ENCODE measurements at regions not wholly inside any gene's neighbourhood (a gene's known extent, or its start where the extent isn't known, plus 50 kb on each side); places are given as distances from the start of the nearest gene placed in this dataset.
"Not testable (repeated sequence)": the region's sequence is repeated elsewhere in the genome, so short reads cannot be mapped to it uniquely, and the experiment has no call there.

GRCh38 chr5:72601861-72602260 lies 94.7 kb upstream of the ZNF366 start:
- DNase-seq: no peak
- no peaks in the 10 kb centered on the region for H3K9me3 Mint-ChIP-seq
- H3K27me3 Mint-ChIP-seq: peaks cover 2% of the 10 kb centered on the region
- CTCF ChIA-PET: interaction anchor here (2.4 kb wide), 1 partner anchor 9 kb away, joined by 5 read pairs; no protein-coding TSS in a partner anchor
- POLR2A ChIA-PET: no interaction called here
- peaks cover 2% of the 10 kb centered on the region for H3K4me1 Mint-ChIP-seq
- H3K4me3 Mint-ChIP-seq: no peak overlapping the region
- no peak overlapping the region for H3K27ac Mint-ChIP-seq
- H3K36me3 Mint-ChIP-seq (ENCODE audit: low read depth): no peaks in the 10 kb centered on the region

DNA sequence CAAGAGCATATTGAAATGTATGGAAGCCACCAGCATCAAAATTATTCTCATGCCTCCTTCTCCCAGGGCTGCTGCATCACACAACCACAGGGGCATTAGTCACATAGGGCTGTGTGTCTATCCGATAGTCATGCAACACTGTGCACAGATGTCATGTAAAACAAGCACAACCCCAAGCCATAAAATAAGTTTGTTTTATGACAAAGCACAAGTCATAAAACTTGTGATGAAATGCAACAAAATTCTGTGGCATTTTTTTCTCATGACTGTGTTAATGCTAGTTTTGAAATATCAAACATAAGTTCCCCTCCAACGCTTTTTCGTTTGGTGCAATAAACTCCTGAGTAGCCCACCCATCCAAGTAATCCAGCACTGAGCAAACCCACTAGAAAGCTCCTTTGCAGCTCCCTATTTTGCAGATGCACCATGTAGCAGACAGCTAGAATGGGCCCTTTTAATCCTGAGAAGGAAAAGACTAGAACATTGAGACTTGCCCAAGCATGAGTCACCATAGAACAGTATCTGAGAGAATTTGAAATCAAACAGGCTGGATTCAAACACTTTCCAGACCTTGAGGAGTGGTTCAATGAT lies 93.3 kb upstream of the ZNF366 start:
- Mint-ChIP-seq H3K4me1 (peaks cover 2% of the 10 kb centered on the region), H3K27ac (no peak overlapping the region), H3K9me3 (no peaks in the 10 kb centered on the region), H3K36me3 (ENCODE audit: low read depth) (no peaks in the 10 kb centered on the region), H3K4me3 (no peak overlapping the region), H3K27me3 (no peaks in the 10 kb centered on the region)
- ChIA-PET CTCF (no interaction called here), POLR2A (no interaction called here)
- DNase-seq: no peak

- DNase-seq: no peak
- Mint-ChIP-seq H3K27me3 (no peaks in the 10 kb centered on the region), H3K27ac (no peak overlapping the region), H3K9me3 (no peaks in the 10 kb centered on the region), H3K4me1 (peaks cover 2% of the 10 kb centered on the region), H3K4me3 (no peak overlapping the region), H3K36me3 (ENCODE audit: low read depth) (no peaks in the 10 kb centered on the region)
- ChIA-PET POLR2A (no interaction called here), CTCF (no interaction called here)
Measured at GRCh38 chr5:72599519-72600370, 92.5 kb upstream of the ZNF366 start.

DNA sequence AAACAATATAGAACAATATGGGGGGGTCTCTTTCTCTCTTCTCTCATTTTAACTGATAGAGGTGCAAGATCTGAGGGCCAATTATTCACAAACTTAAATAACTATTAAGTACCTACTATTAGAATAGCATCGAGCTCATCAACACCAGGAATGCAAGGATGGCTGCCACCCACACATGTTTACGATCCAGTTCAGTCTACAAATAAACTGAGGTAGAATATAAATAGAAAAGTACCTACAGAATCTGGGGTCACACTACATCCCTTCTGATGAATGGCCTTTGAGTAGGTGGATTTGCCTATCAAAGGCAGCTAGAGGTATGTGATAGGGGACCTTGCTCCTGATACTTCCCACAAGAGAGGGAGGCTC lies 91.8 kb upstream of the ZNF366 start:
- H3K27ac Mint-ChIP-seq: no peak overlapping the region
- H3K27me3 Mint-ChIP-seq: no peaks in the 10 kb centered on the region
- peaks cover 2% of the 10 kb centered on the region for H3K4me1 Mint-ChIP-seq
- no peak overlapping the region for H3K4me3 Mint-ChIP-seq
- DNase-seq: no peak
- CTCF ChIA-PET: no interaction called here
- no peaks in the 10 kb centered on the region for H3K9me3 Mint-ChIP-seq
- POLR2A ChIA-PET: no interaction called here
- no peaks in the 10 kb centered on the region for H3K36me3 Mint-ChIP-seq (ENCODE audit: low read depth)

- ChIA-PET POLR2A (no interaction called here), CTCF (no interaction called here)
- no peak for DNase-seq
- Mint-ChIP-seq H3K4me3 (no peak overlapping the region), H3K27ac (no peak overlapping the region), H3K9me3 (no peaks in the 10 kb centered on the region), H3K4me1 (peaks cover 2% of the 10 kb centered on the region), H3K36me3 (ENCODE audit: low read depth) (no peaks in the 10 kb centered on the region), H3K27me3 (no peaks in the 10 kb centered on the region)
Measured at GRCh38 chr5:72598401-72599064, 91.3 kb upstream of the ZNF366 start.

DNA sequence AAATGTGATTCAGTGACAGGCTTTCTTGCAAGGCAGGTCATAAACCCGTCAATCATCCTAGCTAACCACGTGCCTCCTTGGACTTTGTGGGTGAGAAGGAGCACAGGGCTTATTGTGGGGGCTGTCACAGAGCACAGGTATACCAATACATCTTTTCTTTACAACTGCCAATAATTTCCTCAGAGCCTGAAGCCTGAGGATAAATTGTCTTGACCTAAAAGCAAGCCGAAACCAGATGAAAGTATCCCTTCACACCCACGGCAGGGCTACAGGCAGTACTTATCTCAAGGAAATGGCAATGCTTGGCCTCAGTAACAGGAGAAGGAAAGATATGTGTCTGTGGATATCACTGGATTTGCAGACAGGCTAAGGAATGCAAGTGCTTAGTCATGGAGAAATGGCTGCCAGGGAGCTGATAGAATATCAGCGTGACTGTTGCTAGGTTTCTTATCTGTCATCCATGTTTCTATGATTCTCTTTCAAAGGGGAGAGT lies 90.3 kb upstream of the ZNF366 start:
- H3K4me3 Mint-ChIP-seq: no peak overlapping the region
- peaks cover 2% of the 10 kb centered on the region for H3K4me1 Mint-ChIP-seq
- ChIA-PET POLR2A (no interaction called here), CTCF (no interaction called here)
- H3K36me3 Mint-ChIP-seq (ENCODE audit: low read depth): no peaks in the 10 kb centered on the region
- no peaks in the 10 kb centered on the region for H3K9me3 Mint-ChIP-seq
- no peak for DNase-seq
- H3K27ac Mint-ChIP-seq: no peak overlapping the region
- no peaks in the 10 kb centered on the region for H3K27me3 Mint-ChIP-seq

GRCh38 chr5:72596956-72597355 lies 89.7 kb upstream of the ZNF366 start:
- DNase-seq: no peak
- no peak overlapping the region for H3K4me3 Mint-ChIP-seq
- ChIA-PET POLR2A (no interaction called here), CTCF (no interaction called here)
- no peaks in the 10 kb centered on the region for H3K9me3 Mint-ChIP-seq
- no peak overlapping the region for H3K27ac Mint-ChIP-seq
- H3K36me3 Mint-ChIP-seq (ENCODE audit: low read depth): no peaks in the 10 kb centered on the region
- peaks cover 2% of the 10 kb centered on the region for H3K4me1 Mint-ChIP-seq
- no peaks in the 10 kb centered on the region for H3K27me3 Mint-ChIP-seq

GRCh38 chr5:72588640-72589039 lies 81.4 kb upstream of the ZNF366 start:
- H3K4me1 Mint-ChIP-seq: no peaks in the 10 kb centered on the region
- POLR2A ChIA-PET: no interaction called here
- CTCF ChIA-PET: no interaction called here
- no peaks in the 10 kb centered on the region for H3K36me3 Mint-ChIP-seq (ENCODE audit: low read depth)
- H3K4me3 Mint-ChIP-seq: no peak overlapping the region
- H3K27me3 Mint-ChIP-seq: peaks cover 9% of the 10 kb centered on the region
- DNase-seq: no peak
- no peak overlapping the region for H3K27ac Mint-ChIP-seq
- no peaks in the 10 kb centered on the region for H3K9me3 Mint-ChIP-seq

- Mint-ChIP-seq H3K36me3 (ENCODE audit: low read depth) (no peaks in the 10 kb centered on the region), H3K9me3 (no peaks in the 10 kb centered on the region), H3K4me3 (no peak overlapping the region), H3K4me1 (no peaks in the 10 kb centered on the region), H3K27ac (no peak overlapping the region), H3K27me3 (peaks cover 9% of the 10 kb centered on the region)
- ChIA-PET POLR2A (no interaction called here), CTCF (no interaction called here)
- DNase-seq: no peak
Measured at GRCh38 chr5:72587661-72588308, 80.6 kb upstream of the ZNF366 start.

- H3K4me3 Mint-ChIP-seq: no peak overlapping the region
- POLR2A ChIA-PET: no interaction called here
- H3K36me3 Mint-ChIP-seq (ENCODE audit: low read depth): no peaks in the 10 kb centered on the region
- H3K4me1 Mint-ChIP-seq: no peaks in the 10 kb centered on the region
- no peak for DNase-seq
- H3K9me3 Mint-ChIP-seq: no peaks in the 10 kb centered on the region
- H3K27me3 Mint-ChIP-seq: peaks cover 10% of the 10 kb centered on the region
- CTCF ChIA-PET: no interaction called here
- H3K27ac Mint-ChIP-seq: no peak overlapping the region
Measured at GRCh38 chr5:72586788-72587530, 79.7 kb upstream of the ZNF366 start.

GRCh38 chr5:72584466-72584865 lies 77.3 kb upstream of the ZNF366 start:
- ChIA-PET CTCF (no interaction called here), POLR2A (no interaction called here)
- no peaks in the 10 kb centered on the region for H3K36me3 Mint-ChIP-seq (ENCODE audit: low read depth)
- no peaks in the 10 kb centered on the region for H3K4me1 Mint-ChIP-seq
- no peaks in the 10 kb centered on the region for H3K9me3 Mint-ChIP-seq
- peaks cover 10% of the 10 kb centered on the region for H3K27me3 Mint-ChIP-seq
- H3K27ac Mint-ChIP-seq: no peak overlapping the region
- DNase-seq: no peak
- no peak overlapping the region for H3K4me3 Mint-ChIP-seq

GRCh38 chr5:72579290-72579689 lies 72.1 kb upstream of the ZNF366 start:
- H3K9me3 Mint-ChIP-seq; H3K27ac Mint-ChIP-seq; POLR2A ChIA-PET; H3K4me1 Mint-ChIP-seq; CTCF ChIA-PET; H3K36me3 Mint-ChIP-seq (ENCODE audit: low read depth); DNase-seq; H3K4me3 Mint-ChIP-seq; H3K27me3 Mint-ChIP-seq: not testable (repeated sequence)

DNA sequence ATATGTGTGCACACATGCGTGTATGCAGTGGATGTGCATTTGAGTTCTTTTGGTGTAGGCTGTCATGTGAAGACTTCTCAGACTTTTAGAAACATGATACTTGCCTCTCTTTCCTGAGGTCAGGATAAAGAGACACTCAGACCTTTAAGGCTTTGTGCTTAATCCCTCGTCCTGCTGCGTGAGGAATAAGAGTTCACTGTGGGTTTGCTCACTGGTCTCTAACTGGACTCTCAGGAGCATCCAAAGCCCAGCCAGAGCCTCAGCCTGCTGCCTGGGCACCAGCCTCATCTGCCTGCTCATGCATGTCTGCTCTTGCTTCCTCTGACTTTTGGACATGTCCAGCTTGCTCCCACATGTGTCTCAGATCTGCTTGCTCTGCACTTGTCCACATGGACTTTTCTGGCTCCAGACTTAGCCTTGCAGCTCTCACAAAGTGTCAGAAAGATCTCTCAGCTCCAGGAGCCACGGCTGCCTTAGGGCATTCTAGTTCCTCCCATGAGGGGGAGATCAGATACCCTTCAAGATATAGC lies 65.1 kb upstream of the ZNF366 start:
- Mint-ChIP-seq H3K27ac (no peak overlapping the region), H3K9me3 (no peaks in the 10 kb centered on the region), H3K4me1 (no peaks in the 10 kb centered on the region), H3K4me3 (no peak overlapping the region), H3K27me3 (peaks cover 10% of the 10 kb centered on the region), H3K36me3 (ENCODE audit: low read depth) (no peaks in the 10 kb centered on the region)
- POLR2A ChIA-PET: no interaction called here
- no peak for DNase-seq
- CTCF ChIA-PET: no interaction called here

Data from activated CD4-positive, alpha-beta memory T cell treated with anti-CD3 and anti-CD28 coated beads, Interleukin-2, amount 10 ng/mL, durations not matched to agents 7 days and 5 days (primary cell).